T-helper 1 cell treated with Interleukin-12 subunit alpha and Interleukin-12 subunit beta and Interleukin-4 antibody, amounts not matched to agents 30 μg/mL and 1 μg/mL, for 36 hours (primary cell): ENCODE measurements at regions not wholly inside any gene's neighbourhood (a gene's known extent, or its start where the extent isn't known, plus 50 kb on each side); places are given as distances from the start of the nearest gene placed in this dataset.

ENCODE experiments used
- H3K27ac Mint-ChIP-seq: one replicate; pipeline ENCODE4 v1.8.0; 2021; ENCODE audit warnings: mild to moderate bottlenecking, mixed read lengths
- H3K27me3 Mint-ChIP-seq: one replicate; pipeline ENCODE4 v1.8.0; 2021; ENCODE audit warnings: low read depth, mixed read lengths
- H3K36me3 Mint-ChIP-seq: one replicate; pipeline ENCODE4 v1.8.0; 2021; ENCODE audit warnings: low read depth, mixed read lengths
- H3K4me1 Mint-ChIP-seq: one replicate; pipeline ENCODE4 v1.8.0; 2021; ENCODE audit warnings: low read depth, mixed read lengths
- H3K4me3 Mint-ChIP-seq: one replicate; pipeline ENCODE4 v1.8.0; 2021; ENCODE audit warnings: mild to moderate bottlenecking, moderate library complexity, mixed read lengths
- H3K9me3 Mint-ChIP-seq: one replicate; pipeline ENCODE4 v1.8.0; 2021; ENCODE audit warnings: mixed read lengths

GRCh38 chr18:65349635-65350034, 401.2 kb upstream of the CDH7 start:
- H3K27ac Mint-ChIP-seq, result no peak overlapping the region
- no peaks in the 10 kb centered on the region for H3K4me1 Mint-ChIP-seq
- peaks cover 9% of the 10 kb centered on the region for H3K9me3 Mint-ChIP-seq
- H3K27me3 Mint-ChIP-seq, result no peaks in the 10 kb centered on the region
- H3K4me3 Mint-ChIP-seq, result no peak overlapping the region
- no peaks in the 10 kb centered on the region for H3K36me3 Mint-ChIP-seq

- H3K9me3 Mint-ChIP-seq, result peaks cover 5% of the 10 kb centered on the region
- H3K4me3 Mint-ChIP-seq, result no peak overlapping the region
Observed at GRCh38 chr18:65347446-65347845, 403.4 kb upstream of the CDH7 start.

GRCh38 chr18:65346086-65346485, 404.7 kb upstream of the CDH7 start:
- H3K4me3 Mint-ChIP-seq, result no peak overlapping the region
- H3K27ac Mint-ChIP-seq, result no peak overlapping the region
- no peaks in the 10 kb centered on the region for H3K4me1 Mint-ChIP-seq
- no peaks in the 10 kb centered on the region for H3K36me3 Mint-ChIP-seq
- no peaks in the 10 kb centered on the region for H3K27me3 Mint-ChIP-seq
- H3K9me3 Mint-ChIP-seq, result peaks cover 5% of the 10 kb centered on the region

More at GRCh38 chr18:65347446-65347845, 403.4 kb upstream of the CDH7 start:
- H3K36me3 Mint-ChIP-seq, result no peaks in the 10 kb centered on the region
- no peaks in the 10 kb centered on the region for H3K4me1 Mint-ChIP-seq
- no peaks in the 10 kb centered on the region for H3K27me3 Mint-ChIP-seq
- H3K27ac Mint-ChIP-seq, result no peak overlapping the region

GRCh38 chr18:65343571-65343970, 407.2 kb upstream of the CDH7 start:
- no peaks in the 10 kb centered on the region for H3K4me1 Mint-ChIP-seq
- H3K36me3 Mint-ChIP-seq, result no peaks in the 10 kb centered on the region
- H3K27ac Mint-ChIP-seq, result no peak overlapping the region
- peaks cover 5% of the 10 kb centered on the region for H3K9me3 Mint-ChIP-seq
- no peak overlapping the region for H3K4me3 Mint-ChIP-seq
- H3K27me3 Mint-ChIP-seq, result no peaks in the 10 kb centered on the region

- H3K36me3 Mint-ChIP-seq, result no peaks in the 10 kb centered on the region
- no peaks in the 10 kb centered on the region for H3K27me3 Mint-ChIP-seq
- no peak overlapping the region for H3K4me3 Mint-ChIP-seq
- H3K27ac Mint-ChIP-seq, result no peak overlapping the region
- H3K9me3 Mint-ChIP-seq, result no peaks in the 10 kb centered on the region
- no peaks in the 10 kb centered on the region for H3K4me1 Mint-ChIP-seq
Observed at GRCh38 chr18:65336411-65336810, 414.4 kb upstream of the CDH7 start.

- Mint-ChIP-seq H3K4me1 (no peaks in the 10 kb centered on the region), H3K27ac (no peak overlapping the region), H3K36me3 (no peaks in the 10 kb centered on the region), H3K9me3 (peaks cover 16% of the 10 kb centered on the region), H3K4me3 (no peak overlapping the region), H3K27me3 (no peaks in the 10 kb centered on the region)
Observed at GRCh38 chr18:65329010-65329409, 421.8 kb upstream of the CDH7 start.

GRCh38 chr18:65326805-65327204, 424.0 kb upstream of the CDH7 start:
- Mint-ChIP-seq H3K27ac (no peak overlapping the region), H3K4me3 (no peak overlapping the region), H3K36me3 (no peaks in the 10 kb centered on the region), H3K4me1 (no peaks in the 10 kb centered on the region), H3K27me3 (no peaks in the 10 kb centered on the region), H3K9me3 (peaks cover 16% of the 10 kb centered on the region)

- Mint-ChIP-seq H3K27ac (no peak overlapping the region), H3K9me3 (peaks cover 11% of the 10 kb centered on the region), H3K4me1 (no peaks in the 10 kb centered on the region), H3K4me3 (no peak overlapping the region), H3K36me3 (no peaks in the 10 kb centered on the region), H3K27me3 (no peaks in the 10 kb centered on the region)
Observed at GRCh38 chr18:65322895-65323294, 427.9 kb upstream of the CDH7 start.

- H3K36me3 Mint-ChIP-seq, result no peaks in the 10 kb centered on the region
- peaks cover 4% of the 10 kb centered on the region for H3K9me3 Mint-ChIP-seq
- no peaks in the 10 kb centered on the region for H3K27me3 Mint-ChIP-seq
- H3K4me3 Mint-ChIP-seq, result no peak overlapping the region
- H3K27ac Mint-ChIP-seq, result no peak overlapping the region
- no peaks in the 10 kb centered on the region for H3K4me1 Mint-ChIP-seq
Observed at GRCh38 chr18:65298422-65298821, 452.4 kb upstream of the CDH7 start.

- H3K9me3 Mint-ChIP-seq, result peaks cover 18% of the 10 kb centered on the region
- no peak overlapping the region for H3K27ac Mint-ChIP-seq
- no peaks in the 10 kb centered on the region for H3K27me3 Mint-ChIP-seq
- no peaks in the 10 kb centered on the region for H3K4me1 Mint-ChIP-seq
- H3K36me3 Mint-ChIP-seq, result no peaks in the 10 kb centered on the region
- H3K4me3 Mint-ChIP-seq, result no peak overlapping the region
Observed at GRCh38 chr18:65288908-65289307, 461.9 kb upstream of the CDH7 start.

- H3K4me1 Mint-ChIP-seq, result no peaks in the 10 kb centered on the region
- H3K4me3 Mint-ChIP-seq, result no peak overlapping the region
- peaks cover 18% of the 10 kb centered on the region for H3K9me3 Mint-ChIP-seq
- H3K27me3 Mint-ChIP-seq, result no peaks in the 10 kb centered on the region
- no peak overlapping the region for H3K27ac Mint-ChIP-seq
- H3K36me3 Mint-ChIP-seq, result no peaks in the 10 kb centered on the region
Observed at GRCh38 chr18:65287652-65288051, 463.2 kb upstream of the CDH7 start.

- peaks cover 16% of the 10 kb centered on the region for H3K9me3 Mint-ChIP-seq
- H3K27me3 Mint-ChIP-seq, result no peaks in the 10 kb centered on the region
- H3K4me3 Mint-ChIP-seq, result no peak overlapping the region
- no peaks in the 10 kb centered on the region for H3K36me3 Mint-ChIP-seq
- H3K27ac Mint-ChIP-seq, result no peak overlapping the region
- H3K4me1 Mint-ChIP-seq, result no peaks in the 10 kb centered on the region
Observed at GRCh38 chr18:65282096-65282495, 468.7 kb upstream of the CDH7 start.

GRCh38 chr18:65279668-65280305, 471.0 kb upstream of the CDH7 start:
- H3K27me3 Mint-ChIP-seq, result no peaks in the 10 kb centered on the region
- no peaks in the 10 kb centered on the region for H3K4me1 Mint-ChIP-seq
- no peak overlapping the region for H3K27ac Mint-ChIP-seq
- no peaks in the 10 kb centered on the region for H3K36me3 Mint-ChIP-seq
- H3K4me3 Mint-ChIP-seq, result no peak overlapping the region
- peaks cover 12% of the 10 kb centered on the region for H3K9me3 Mint-ChIP-seq

GRCh38 chr18:65278939-65279667, 471.7 kb upstream of the CDH7 start:
- no peaks in the 10 kb centered on the region for H3K27me3 Mint-ChIP-seq
- H3K9me3 Mint-ChIP-seq, result peaks cover 12% of the 10 kb centered on the region
- no peaks in the 10 kb centered on the region for H3K4me1 Mint-ChIP-seq
- H3K36me3 Mint-ChIP-seq, result no peaks in the 10 kb centered on the region
- H3K27ac Mint-ChIP-seq, result no peak overlapping the region
- H3K4me3 Mint-ChIP-seq, result no peak overlapping the region

GRCh38 chr18:65269375-65269774, 481.4 kb upstream of the CDH7 start:
- H3K27ac Mint-ChIP-seq, result no peak overlapping the region

More at GRCh38 chr18:65269375-65269774, 481.4 kb upstream of the CDH7 start:
- Mint-ChIP-seq H3K9me3 (no peaks in the 10 kb centered on the region), H3K4me3 (no peak overlapping the region), H3K36me3 (no peaks in the 10 kb centered on the region), H3K4me1 (no peaks in the 10 kb centered on the region), H3K27me3 (no peaks in the 10 kb centered on the region)
